ENCODE measurements at regions not wholly inside any gene's neighbourhood (a gene's known extent, or its start where the extent isn't known, plus 50 kb on each side); places are given as distances from the start of the nearest gene placed in this dataset.

DNA sequence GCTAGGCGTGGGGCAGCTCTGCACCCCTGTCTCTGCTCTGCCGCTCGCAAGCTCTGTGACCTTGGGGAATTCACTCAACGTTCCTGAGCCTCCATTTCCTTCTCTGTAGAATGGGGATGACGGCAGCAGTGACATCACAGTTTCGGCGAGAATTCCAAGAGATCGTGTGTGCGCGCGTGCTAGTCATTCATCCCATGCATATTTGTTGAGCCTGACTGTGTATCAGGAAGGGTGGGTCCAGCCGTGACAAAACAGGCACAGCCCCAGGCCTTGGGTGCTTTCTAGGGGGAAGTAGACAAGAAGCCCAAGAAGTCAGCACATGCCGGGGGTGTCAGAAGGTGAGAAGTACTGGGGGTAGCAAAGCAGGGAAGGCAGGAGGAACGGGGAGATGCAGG lies 145.6 kb upstream of the NCOR2 start:
- TF ChIP-seq POLR2AphosphoS5 (IDR thresholded peaks at IDR 0.05; ENCODE audit: low read length) (no peak), POLR2A (IDR thresholded peaks at IDR 0.05; ENCODE audit: low read depth, low read length) (no peak), GATAD2B (conservative IDR thresholded peaks at IDR 0.05; ENCODE audit: low read depth) (no peak), EP300 (IDR thresholded peaks at IDR 0.05; ENCODE audit: borderline replicate concordance in 1 of 2, control insufficient read depth in 1 of 2, low read depth in 2 of 2, low read length in 2 of 2) (no peak), HDAC2 (IDR thresholded peaks at IDR 0.05) (no peak), PML (IDR thresholded peaks at IDR 0.05; ENCODE audit: low read length) (no peak)
- TF ChIP-seq, protein P1, sequence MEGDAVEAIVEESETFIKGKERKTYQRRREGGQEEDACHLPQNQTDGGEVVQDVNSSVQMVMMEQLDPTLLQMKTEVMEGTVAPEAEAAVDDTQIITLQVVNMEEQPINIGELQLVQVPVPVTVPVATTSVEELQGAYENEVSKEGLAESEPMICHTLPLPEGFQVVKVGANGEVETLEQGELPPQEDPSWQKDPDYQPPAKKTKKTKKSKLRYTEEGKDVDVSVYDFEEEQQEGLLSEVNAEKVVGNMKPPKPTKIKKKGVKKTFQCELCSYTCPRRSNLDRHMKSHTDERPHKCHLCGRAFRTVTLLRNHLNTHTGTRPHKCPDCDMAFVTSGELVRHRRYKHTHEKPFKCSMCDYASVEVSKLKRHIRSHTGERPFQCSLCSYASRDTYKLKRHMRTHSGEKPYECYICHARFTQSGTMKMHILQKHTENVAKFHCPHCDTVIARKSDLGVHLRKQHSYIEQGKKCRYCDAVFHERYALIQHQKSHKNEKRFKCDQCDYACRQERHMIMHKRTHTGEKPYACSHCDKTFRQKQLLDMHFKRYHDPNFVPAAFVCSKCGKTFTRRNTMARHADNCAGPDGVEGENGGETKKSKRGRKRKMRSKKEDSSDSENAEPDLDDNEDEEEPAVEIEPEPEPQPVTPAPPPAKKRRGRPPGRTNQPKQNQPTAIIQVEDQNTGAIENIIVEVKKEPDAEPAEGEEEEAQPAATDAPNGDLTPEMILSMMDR (IDR thresholded peaks at IDR 0.05 in 2 of 3, conservative IDR thresholded peaks at IDR 0.05 in 1 of 3; ENCODE audit: control insufficient read depth in 2 of 3, extremely low read depth in 1 of 3, insufficient read depth in 1 of 3, low read depth in 3 of 3, low read length in 3 of 3), result no peak
